H9 (cell line): ENCODE measurements at regions not wholly inside any gene's neighbourhood (a gene's known extent, or its start where the extent isn't known, plus 50 kb on each side); places are given as distances from the start of the nearest gene placed in this dataset.

Experiments used
- DNase-seq: peaks from one replicate; pipeline ENCODE4 v3.0.0-alpha.2; 2017
- H2AFZ ChIP-seq: one replicate; pipeline ENCODE4 v1.6.1; 2013; ENCODE audit warnings: mild to moderate bottlenecking, low read length, control low read depth, moderate library complexity
- H2AK5ac ChIP-seq: 2 replicates; pipeline ENCODE4 v1.6.1; 2013; ENCODE audit warnings: low read length, control low read depth, mixed read lengths; ENCODE audit not compliant: insufficient read length
- H2BK120ac ChIP-seq: one replicate; pipeline ENCODE4 v1.6.1; 2013; ENCODE audit warnings: low read depth, mild to moderate bottlenecking, low read length, control low read depth, inconsistent platforms; ENCODE audit not compliant: poor library complexity, severe bottlenecking
- H2BK12ac ChIP-seq: 2 replicates; pipeline ENCODE4 v1.6.1; 2013; ENCODE audit warnings: low read length, control low read depth, mixed read lengths, low read depth; ENCODE audit not compliant: insufficient read length
- H2BK15ac ChIP-seq: 2 replicates; pipeline ENCODE4 v1.6.1; 2013; ENCODE audit warnings: low read depth, low read length, control low read depth
- H2BK20ac ChIP-seq: one replicate; pipeline ENCODE4 v1.6.1; 2013; ENCODE audit warnings: low read depth, mild to moderate bottlenecking, low read length, control low read depth, inconsistent platforms; ENCODE audit not compliant: poor library complexity, severe bottlenecking
- H2BK5ac ChIP-seq: 2 replicates; pipeline ENCODE4 v1.6.1; 2013; ENCODE audit warnings: low read length, control low read depth, mixed read lengths; ENCODE audit not compliant: insufficient read length
- H3K14ac ChIP-seq: 2 replicates; pipeline ENCODE4 v1.6.1; 2013; ENCODE audit warnings: low read length, control low read depth; ENCODE audit not compliant: insufficient read depth
- H3K18ac ChIP-seq: 2 replicates; pipeline ENCODE4 v1.6.1; 2013; ENCODE audit warnings: low read depth, mild to moderate bottlenecking, mixed read lengths, low read length, control low read depth; ENCODE audit not compliant: insufficient read length
- H3K23ac ChIP-seq: 2 replicates; pipeline ENCODE4 v1.6.1; 2013; ENCODE audit warnings: low read length, control low read depth, mixed read lengths, low read depth; ENCODE audit not compliant: insufficient read length
- H3K23me2 ChIP-seq: 2 replicates; pipeline ENCODE4 v1.6.1; 2013; ENCODE audit warnings: low read depth, mild to moderate bottlenecking, mixed read lengths, low read length, control low read depth; ENCODE audit not compliant: insufficient read length, poor library complexity, severe bottlenecking
- H3K27ac ChIP-seq: 2 replicates; pipeline ENCODE4 v1.5.1; 2013; ENCODE audit warnings: low read length, control low read depth, mixed read lengths, low read depth; ENCODE audit not compliant: insufficient read length
- H3K27me3 ChIP-seq: 2 replicates; pipeline ENCODE4 v1.6.1; 2013; ENCODE audit warnings: low read length, control low read depth, inconsistent platforms; ENCODE audit not compliant: insufficient read depth
- H3K4ac ChIP-seq: 2 replicates; pipeline ENCODE4 v1.6.1; 2013; ENCODE audit warnings: low read depth, mild to moderate bottlenecking, control low read depth, inconsistent platforms, low read length, moderate library complexity
- H3K4me1 ChIP-seq: 2 replicates; pipeline ENCODE4 v1.6.1; 2013; ENCODE audit warnings: low read length, control low read depth, inconsistent platforms; ENCODE audit not compliant: insufficient read depth
- H3K4me2 ChIP-seq: 2 replicates; pipeline ENCODE4 v1.6.1; 2013; ENCODE audit warnings: low read length, control low read depth, mixed read lengths; ENCODE audit not compliant: insufficient read length, insufficient read depth
- H3K56ac ChIP-seq: 2 replicates; pipeline ENCODE4 v1.6.1; 2013; ENCODE audit warnings: low read depth, mild to moderate bottlenecking, mixed read lengths, low read length, control low read depth; ENCODE audit not compliant: insufficient read length
- H3K79me1 ChIP-seq: 2 replicates; pipeline ENCODE4 v1.6.1; 2013; ENCODE audit warnings: low read depth, mild to moderate bottlenecking, moderate library complexity, low read length, control low read depth, inconsistent platforms; ENCODE audit not compliant: insufficient read depth, poor library complexity, severe bottlenecking
- H3K79me2 ChIP-seq: 2 replicates; pipeline ENCODE4 v1.6.1; 2013; ENCODE audit warnings: low read length, control low read depth, inconsistent platforms; ENCODE audit not compliant: insufficient read depth
- H3K9ac ChIP-seq: 2 replicates; pipeline ENCODE4 v1.6.1; 2013; ENCODE audit warnings: low read length, control low read depth, mixed read lengths; ENCODE audit not compliant: insufficient read length; ENCODE audit errors: extremely low read depth
- H3K9me3 ChIP-seq: one replicate; pipeline ENCODE4 v1.6.1; 2013; ENCODE audit warnings: low read depth, low read length, inconsistent platforms; ENCODE audit not compliant: control insufficient read depth
- H3T11ph ChIP-seq: one replicate; pipeline ENCODE4 v1.6.1; 2013; ENCODE audit warnings: mild to moderate bottlenecking, low read length, control low read depth, inconsistent platforms
- H4K20me1 ChIP-seq: one replicate; pipeline ENCODE4 v1.6.1; 2013; ENCODE audit not compliant: control insufficient read depth, insufficient read length, insufficient read depth
- H4K5ac ChIP-seq: 2 replicates; pipeline ENCODE4 v1.6.1; 2013; ENCODE audit warnings: low read depth, mild to moderate bottlenecking, mixed read lengths, low read length, control low read depth; ENCODE audit not compliant: insufficient read length
- H4K8ac ChIP-seq: replicated peaks from 2 replicates; pipeline ENCODE4 v1.6.1; 2013; ENCODE audit warnings: low read length, control low read depth, mixed read lengths, low read depth; ENCODE audit not compliant: insufficient read length
- H4K91ac ChIP-seq: 2 replicates; pipeline ENCODE4 v1.6.1; 2013; ENCODE audit warnings: low read depth, mild to moderate bottlenecking, moderate library complexity, mixed read lengths, low read length, control low read depth; ENCODE audit not compliant: insufficient read length
- H3K27ac Mint-ChIP-seq, 3 experiments: 2 replicates in 2 of 3; 3 replicates in 1 of 3; pipeline ENCODE4 v1.8.0; 2020 to 2021; ENCODE audit warnings: mixed read lengths in 3 of 3, mild to moderate bottlenecking in 1 of 3, moderate library complexity in 1 of 3
- H3K27me3 Mint-ChIP-seq: 2 replicates; pipeline ENCODE4 v1.8.0; 2021; ENCODE audit warnings: low read depth, mild to moderate bottlenecking, moderate library complexity, mixed read lengths
- H3K36me3 Mint-ChIP-seq, 3 experiments: 2 replicates in 2 of 3; 3 replicates in 1 of 3; pipeline ENCODE4 v1.8.0; 2020 to 2021; ENCODE audit warnings: low read depth in 3 of 3, mixed read lengths in 3 of 3; ENCODE audit not compliant: insufficient read depth in 1 of 3
- H3K4me1 Mint-ChIP-seq, 2 experiments: 2 replicates each; pipeline ENCODE4 v1.8.0; 2020; ENCODE audit warnings: mixed read lengths in 2 of 2
- H3K4me3 Mint-ChIP-seq, 2 experiments: 2 replicates in 1 of 2; 3 replicates in 1 of 2; pipeline ENCODE4 v1.8.0; 2020 to 2021; ENCODE audit warnings: mild to moderate bottlenecking in 2 of 2, mixed read lengths in 2 of 2, moderate library complexity in 1 of 2
- H3K9me3 Mint-ChIP-seq, 2 experiments: 2 replicates in 1 of 2; 3 replicates in 1 of 2; pipeline ENCODE4 v1.8.0; 2020; ENCODE audit warnings: mild to moderate bottlenecking in 2 of 2, mixed read lengths in 2 of 2, moderate library complexity in 1 of 2
- WGBS: extraction: QIAGEN DNeasy Blood & Tissue Kit; methylation state at CpG from one replicate; pipeline ENCODE4 v1.1.7; 2013; ENCODE audit warnings: missing lambda C conversion rate, low lambda C conversion rate, mixed read lengths; ENCODE audit not compliant: insufficient read length; ENCODE audit errors: extremely low coverage; 5-methylcytosine and 5-hydroxymethylcytosine counted together
- TF ChIP-seq, protein P1 (sequence below): fragments of 200-600 bp; sonication (generic); conservative IDR thresholded peaks from 3 replicates; pipeline ENCODE4 v1.8.0; 2021; ENCODE audit warnings: antibody characterized with exemption, mild to moderate bottlenecking

DNA sequence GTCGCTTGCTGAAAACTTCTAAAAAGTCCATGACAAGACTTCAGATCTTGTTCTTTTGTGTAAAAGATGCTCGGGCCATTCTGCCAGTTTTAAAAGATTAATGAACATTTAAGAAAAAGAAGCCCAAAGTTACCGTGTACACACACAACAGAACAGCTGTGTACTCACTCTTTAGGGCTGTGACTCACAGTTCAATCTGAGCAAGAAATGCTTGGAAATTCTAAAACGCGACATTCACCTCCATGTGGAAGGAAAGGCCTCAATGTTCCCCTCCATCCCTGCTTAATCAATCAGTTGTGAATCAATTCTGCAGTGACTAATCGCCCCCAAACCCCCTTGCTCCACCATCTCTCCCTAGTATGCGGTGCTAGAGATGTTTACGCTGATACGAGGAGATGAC, 609.9 kb upstream of the SALL1 start:
- Histone ChIP-seq H3K79me1 (no peaks in the 10 kb centered on the region), H3K4me2 (no peak overlapping the region), H2BK120ac (no peak overlapping the region), H4K91ac (no peak overlapping the region), H3K23ac (no peak overlapping the region), H3K56ac (no peak overlapping the region), H4K20me1 (no peaks in the 10 kb centered on the region), H3K23me2 (peaks cover 3% of the 10 kb centered on the region), H3K9me3 (no peaks in the 10 kb centered on the region), H3K9ac (no peak overlapping the region), H2AFZ (no peak overlapping the region), H2AK5ac (no peak overlapping the region), H3K14ac (no peak overlapping the region), H2BK15ac (no peak overlapping the region), H3K27me3 (no peaks in the 10 kb centered on the region), H2BK20ac (no peak overlapping the region), H2BK5ac (no peak overlapping the region), H3K4ac (no peak overlapping the region), H2BK12ac (no peak overlapping the region), H4K8ac (no peak overlapping the region), H3K27ac (no peak overlapping the region), H3T11ph (no peak overlapping the region), H3K18ac (no peak overlapping the region), H3K79me2 (no peaks in the 10 kb centered on the region), H3K4me1 (no peaks in the 10 kb centered on the region; the same call in 1 of the 2 replicates), H4K5ac (no peak overlapping the region)
- DNase-seq = no peak
- Mint-ChIP-seq H3K4me1 (peaks cover 54 to 60% of the 10 kb centered on the region in 2 experiments), H3K9me3 (no peaks in the 10 kb centered on the region; a peak in 1 of 5 replicates), H3K4me3 (no peak overlapping the region), H3K27me3 (peaks cover 27% of the 10 kb centered on the region), H3K36me3 (no peaks in the 10 kb centered on the region), H3K27ac (no peak overlapping the region)
- WGBS = no CpG with 5 or more reads among the region's 9 CpGs
- TF ChIP-seq, protein P1, sequence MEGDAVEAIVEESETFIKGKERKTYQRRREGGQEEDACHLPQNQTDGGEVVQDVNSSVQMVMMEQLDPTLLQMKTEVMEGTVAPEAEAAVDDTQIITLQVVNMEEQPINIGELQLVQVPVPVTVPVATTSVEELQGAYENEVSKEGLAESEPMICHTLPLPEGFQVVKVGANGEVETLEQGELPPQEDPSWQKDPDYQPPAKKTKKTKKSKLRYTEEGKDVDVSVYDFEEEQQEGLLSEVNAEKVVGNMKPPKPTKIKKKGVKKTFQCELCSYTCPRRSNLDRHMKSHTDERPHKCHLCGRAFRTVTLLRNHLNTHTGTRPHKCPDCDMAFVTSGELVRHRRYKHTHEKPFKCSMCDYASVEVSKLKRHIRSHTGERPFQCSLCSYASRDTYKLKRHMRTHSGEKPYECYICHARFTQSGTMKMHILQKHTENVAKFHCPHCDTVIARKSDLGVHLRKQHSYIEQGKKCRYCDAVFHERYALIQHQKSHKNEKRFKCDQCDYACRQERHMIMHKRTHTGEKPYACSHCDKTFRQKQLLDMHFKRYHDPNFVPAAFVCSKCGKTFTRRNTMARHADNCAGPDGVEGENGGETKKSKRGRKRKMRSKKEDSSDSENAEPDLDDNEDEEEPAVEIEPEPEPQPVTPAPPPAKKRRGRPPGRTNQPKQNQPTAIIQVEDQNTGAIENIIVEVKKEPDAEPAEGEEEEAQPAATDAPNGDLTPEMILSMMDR = no peak
